H1 (cell line): ENCODE measurements at regions not wholly inside any gene's neighbourhood (a gene's known extent, or its start where the extent isn't known, plus 50 kb on each side); places are given as distances from the start of the nearest gene placed in this dataset.

Source experiments
- CREB1 ChIP-seq: IDR thresholded peaks from 2 replicates; pipeline ENCODE4 v1.6.1; 2012; ENCODE audit warnings: inconsistent platforms
- EZH2 ChIP-seq: fragments of 200-600 bp; sonication (generic); IDR thresholded peaks from 2 replicates; pipeline ENCODE4 v1.7.1; 2012; ENCODE audit warnings: low read depth, mild to moderate bottlenecking, moderate library complexity, low read length, inconsistent platforms; ENCODE audit not compliant: severe bottlenecking
- PHF8 ChIP-seq: fragments of 200-600 bp; sonication (generic); conservative IDR thresholded peaks from 2 replicates; pipeline ENCODE4 v1.7.1; 2012; ENCODE audit warnings: low read depth, mild to moderate bottlenecking, inconsistent platforms, low read length, moderate library complexity
- POLR2A ChIP-seq, 2 experiments: IDR thresholded peaks; 1 replicate in 1 of 2; 2 replicates in 1 of 2; pipeline ENCODE4 v1.6.1; 2011; ENCODE audit warnings: low read depth in 2 of 2, low read length in 2 of 2, mild to moderate bottlenecking in 2 of 2; ENCODE audit errors: control extremely low read depth in 1 of 2
- POLR2AphosphoS5 ChIP-seq: IDR thresholded peaks from 2 replicates; pipeline ENCODE4 v1.6.1; 2011; ENCODE audit warnings: low read depth, low read length
- SIX5 ChIP-seq: IDR thresholded peaks from 2 replicates; pipeline ENCODE4 v1.6.1; 2011; ENCODE audit warnings: mild to moderate bottlenecking, low read depth, low read length
- SP2 ChIP-seq: IDR thresholded peaks from 2 replicates; pipeline ENCODE4 v1.6.1; 2012; ENCODE audit warnings: mild to moderate bottlenecking, low read length, inconsistent platforms
- SRF ChIP-seq: IDR thresholded peaks from 2 replicates; pipeline ENCODE4 v1.6.1; 2011; ENCODE audit warnings: mild to moderate bottlenecking, low read depth, low read length, moderate library complexity
- TAF1 ChIP-seq: IDR thresholded peaks from 2 replicates; pipeline ENCODE4 v1.6.1; 2011; ENCODE audit warnings: mild to moderate bottlenecking, low read depth, low read length
- TF ChIP-seq, protein P1 (sequence below), 3 experiments: IDR thresholded peaks; 1 replicate in 2 of 3; 2 replicates in 1 of 3; pipeline versions ENCODE4 v1.5.1 to v1.6.1; 2011; ENCODE audit warnings: low read length in 3 of 3, mild to moderate bottlenecking in 3 of 3, inconsistent platforms in 2 of 3, low read depth in 1 of 3, moderate library complexity in 1 of 3; ENCODE audit not compliant: insufficient read depth in 1 of 3; ENCODE audit errors: control extremely low read depth in 1 of 3
- TF ChIP-seq, protein P2 (sequence below): fragments of 300-600 bp; sonication (generic); IDR thresholded peaks from 2 replicates; pipeline ENCODE4 v1.7.1; 2012; ENCODE audit warnings: low read length, moderate library complexity, mild to moderate bottlenecking, inconsistent platforms; ENCODE audit not compliant: insufficient replicate concordance

DNA sequence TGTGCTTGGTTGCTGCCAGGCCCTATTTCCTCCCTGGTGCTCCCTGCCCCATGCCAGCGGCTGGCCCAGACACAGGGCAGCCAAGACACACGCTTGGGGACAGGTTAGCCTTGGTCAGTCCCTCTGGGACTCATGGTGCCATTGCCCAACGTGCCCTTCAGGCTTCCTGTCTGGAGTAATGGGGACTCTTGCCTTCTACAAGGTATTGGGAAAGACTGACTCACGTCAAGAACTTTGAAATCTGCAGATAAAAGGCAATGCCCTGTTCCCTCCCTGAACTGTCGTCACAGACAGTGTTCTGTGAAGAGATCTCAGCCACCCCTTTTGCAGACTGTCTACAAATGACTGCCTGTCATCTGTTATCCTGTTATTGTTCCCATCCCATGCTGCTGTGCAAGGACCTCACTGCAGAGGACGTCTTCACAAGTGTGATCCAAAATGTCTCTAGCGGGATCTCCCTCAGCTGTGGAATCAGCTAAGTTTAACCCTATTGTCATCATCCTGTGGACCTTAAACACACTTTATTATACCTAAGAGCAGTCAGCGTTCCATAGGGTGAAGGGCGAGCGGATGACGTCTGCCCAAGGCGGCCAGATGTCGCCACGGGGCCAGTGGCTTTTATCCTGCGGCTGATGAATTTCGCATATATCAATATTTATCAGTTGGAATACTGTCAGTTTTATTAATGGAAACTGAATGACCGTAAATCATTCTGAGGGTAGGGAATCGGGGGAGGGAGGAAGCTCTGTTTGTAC, 59.0 kb downstream of the GSX1 start:
- TF ChIP-seq POLR2AphosphoS5 (no peak), SRF (no peak), SIX5 (no peak), TAF1 (no peak), EZH2 (no peak), POLR2A (IDR thresholded peaks at IDR 0.05; ENCODE audit: control extremely low read depth in 1 of 2, low read depth in 2 of 2, low read length in 2 of 2) (no peak), PHF8 (no peak), SP2 (no peak), CREB1 (no peak)
- TF ChIP-seq, protein P1, sequence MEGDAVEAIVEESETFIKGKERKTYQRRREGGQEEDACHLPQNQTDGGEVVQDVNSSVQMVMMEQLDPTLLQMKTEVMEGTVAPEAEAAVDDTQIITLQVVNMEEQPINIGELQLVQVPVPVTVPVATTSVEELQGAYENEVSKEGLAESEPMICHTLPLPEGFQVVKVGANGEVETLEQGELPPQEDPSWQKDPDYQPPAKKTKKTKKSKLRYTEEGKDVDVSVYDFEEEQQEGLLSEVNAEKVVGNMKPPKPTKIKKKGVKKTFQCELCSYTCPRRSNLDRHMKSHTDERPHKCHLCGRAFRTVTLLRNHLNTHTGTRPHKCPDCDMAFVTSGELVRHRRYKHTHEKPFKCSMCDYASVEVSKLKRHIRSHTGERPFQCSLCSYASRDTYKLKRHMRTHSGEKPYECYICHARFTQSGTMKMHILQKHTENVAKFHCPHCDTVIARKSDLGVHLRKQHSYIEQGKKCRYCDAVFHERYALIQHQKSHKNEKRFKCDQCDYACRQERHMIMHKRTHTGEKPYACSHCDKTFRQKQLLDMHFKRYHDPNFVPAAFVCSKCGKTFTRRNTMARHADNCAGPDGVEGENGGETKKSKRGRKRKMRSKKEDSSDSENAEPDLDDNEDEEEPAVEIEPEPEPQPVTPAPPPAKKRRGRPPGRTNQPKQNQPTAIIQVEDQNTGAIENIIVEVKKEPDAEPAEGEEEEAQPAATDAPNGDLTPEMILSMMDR (IDR thresholded peaks at IDR 0.05; ENCODE audit: control extremely low read depth in 1 of 3, insufficient read depth in 1 of 3, low read depth in 1 of 3, low read length in 3 of 3) = no peak
- TF ChIP-seq, protein P2, sequence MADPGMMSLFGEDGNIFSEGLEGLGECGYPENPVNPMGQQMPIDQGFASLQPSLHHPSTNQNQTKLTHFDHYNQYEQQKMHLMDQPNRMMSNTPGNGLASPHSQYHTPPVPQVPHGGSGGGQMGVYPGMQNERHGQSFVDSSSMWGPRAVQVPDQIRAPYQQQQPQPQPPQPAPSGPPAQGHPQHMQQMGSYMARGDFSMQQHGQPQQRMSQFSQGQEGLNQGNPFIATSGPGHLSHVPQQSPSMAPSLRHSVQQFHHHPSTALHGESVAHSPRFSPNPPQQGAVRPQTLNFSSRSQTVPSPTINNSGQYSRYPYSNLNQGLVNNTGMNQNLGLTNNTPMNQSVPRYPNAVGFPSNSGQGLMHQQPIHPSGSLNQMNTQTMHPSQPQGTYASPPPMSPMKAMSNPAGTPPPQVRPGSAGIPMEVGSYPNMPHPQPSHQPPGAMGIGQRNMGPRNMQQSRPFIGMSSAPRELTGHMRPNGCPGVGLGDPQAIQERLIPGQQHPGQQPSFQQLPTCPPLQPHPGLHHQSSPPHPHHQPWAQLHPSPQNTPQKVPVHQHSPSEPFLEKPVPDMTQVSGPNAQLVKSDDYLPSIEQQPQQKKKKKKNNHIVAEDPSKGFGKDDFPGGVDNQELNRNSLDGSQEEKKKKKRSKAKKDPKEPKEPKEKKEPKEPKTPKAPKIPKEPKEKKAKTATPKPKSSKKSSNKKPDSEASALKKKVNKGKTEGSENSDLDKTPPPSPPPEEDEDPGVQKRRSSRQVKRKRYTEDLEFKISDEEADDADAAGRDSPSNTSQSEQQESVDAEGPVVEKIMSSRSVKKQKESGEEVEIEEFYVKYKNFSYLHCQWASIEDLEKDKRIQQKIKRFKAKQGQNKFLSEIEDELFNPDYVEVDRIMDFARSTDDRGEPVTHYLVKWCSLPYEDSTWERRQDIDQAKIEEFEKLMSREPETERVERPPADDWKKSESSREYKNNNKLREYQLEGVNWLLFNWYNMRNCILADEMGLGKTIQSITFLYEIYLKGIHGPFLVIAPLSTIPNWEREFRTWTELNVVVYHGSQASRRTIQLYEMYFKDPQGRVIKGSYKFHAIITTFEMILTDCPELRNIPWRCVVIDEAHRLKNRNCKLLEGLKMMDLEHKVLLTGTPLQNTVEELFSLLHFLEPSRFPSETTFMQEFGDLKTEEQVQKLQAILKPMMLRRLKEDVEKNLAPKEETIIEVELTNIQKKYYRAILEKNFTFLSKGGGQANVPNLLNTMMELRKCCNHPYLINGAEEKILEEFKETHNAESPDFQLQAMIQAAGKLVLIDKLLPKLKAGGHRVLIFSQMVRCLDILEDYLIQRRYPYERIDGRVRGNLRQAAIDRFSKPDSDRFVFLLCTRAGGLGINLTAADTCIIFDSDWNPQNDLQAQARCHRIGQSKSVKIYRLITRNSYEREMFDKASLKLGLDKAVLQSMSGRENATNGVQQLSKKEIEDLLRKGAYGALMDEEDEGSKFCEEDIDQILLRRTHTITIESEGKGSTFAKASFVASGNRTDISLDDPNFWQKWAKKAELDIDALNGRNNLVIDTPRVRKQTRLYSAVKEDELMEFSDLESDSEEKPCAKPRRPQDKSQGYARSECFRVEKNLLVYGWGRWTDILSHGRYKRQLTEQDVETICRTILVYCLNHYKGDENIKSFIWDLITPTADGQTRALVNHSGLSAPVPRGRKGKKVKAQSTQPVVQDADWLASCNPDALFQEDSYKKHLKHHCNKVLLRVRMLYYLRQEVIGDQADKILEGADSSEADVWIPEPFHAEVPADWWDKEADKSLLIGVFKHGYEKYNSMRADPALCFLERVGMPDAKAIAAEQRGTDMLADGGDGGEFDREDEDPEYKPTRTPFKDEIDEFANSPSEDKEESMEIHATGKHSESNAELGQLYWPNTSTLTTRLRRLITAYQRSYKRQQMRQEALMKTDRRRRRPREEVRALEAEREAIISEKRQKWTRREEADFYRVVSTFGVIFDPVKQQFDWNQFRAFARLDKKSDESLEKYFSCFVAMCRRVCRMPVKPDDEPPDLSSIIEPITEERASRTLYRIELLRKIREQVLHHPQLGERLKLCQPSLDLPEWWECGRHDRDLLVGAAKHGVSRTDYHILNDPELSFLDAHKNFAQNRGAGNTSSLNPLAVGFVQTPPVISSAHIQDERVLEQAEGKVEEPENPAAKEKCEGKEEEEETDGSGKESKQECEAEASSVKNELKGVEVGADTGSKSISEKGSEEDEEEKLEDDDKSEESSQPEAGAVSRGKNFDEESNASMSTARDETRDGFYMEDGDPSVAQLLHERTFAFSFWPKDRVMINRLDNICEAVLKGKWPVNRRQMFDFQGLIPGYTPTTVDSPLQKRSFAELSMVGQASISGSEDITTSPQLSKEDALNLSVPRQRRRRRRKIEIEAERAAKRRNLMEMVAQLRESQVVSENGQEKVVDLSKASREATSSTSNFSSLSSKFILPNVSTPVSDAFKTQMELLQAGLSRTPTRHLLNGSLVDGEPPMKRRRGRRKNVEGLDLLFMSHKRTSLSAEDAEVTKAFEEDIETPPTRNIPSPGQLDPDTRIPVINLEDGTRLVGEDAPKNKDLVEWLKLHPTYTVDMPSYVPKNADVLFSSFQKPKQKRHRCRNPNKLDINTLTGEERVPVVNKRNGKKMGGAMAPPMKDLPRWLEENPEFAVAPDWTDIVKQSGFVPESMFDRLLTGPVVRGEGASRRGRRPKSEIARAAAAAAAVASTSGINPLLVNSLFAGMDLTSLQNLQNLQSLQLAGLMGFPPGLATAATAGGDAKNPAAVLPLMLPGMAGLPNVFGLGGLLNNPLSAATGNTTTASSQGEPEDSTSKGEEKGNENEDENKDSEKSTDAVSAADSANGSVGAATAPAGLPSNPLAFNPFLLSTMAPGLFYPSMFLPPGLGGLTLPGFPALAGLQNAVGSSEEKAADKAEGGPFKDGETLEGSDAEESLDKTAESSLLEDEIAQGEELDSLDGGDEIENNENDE = no peak
